GM12865 (cell line): ENCODE measurements at regions not wholly inside any gene's neighbourhood (a gene's known extent, or its start where the extent isn't known, plus 50 kb on each side); places are given as distances from the start of the nearest gene placed in this dataset.

Source experiments
- DNase-seq: peaks from one replicate; pipeline ENCODE4 v3.0.0; 2010; ENCODE audit warnings: low read depth
- H3K4me3 ChIP-seq: 2 replicates; pipeline ENCODE4 v1.5.1; 2011; ENCODE audit warnings: mild to moderate bottlenecking, low read depth, low read length, control low read depth
- CTCF ChIP-seq: IDR thresholded peaks from 2 replicates; pipeline ENCODE4 v1.5.1; 2011; ENCODE audit warnings: low read length, control low read depth, low read depth, inconsistent platforms; ENCODE audit not compliant: insufficient read depth; ENCODE audit errors: missing control alignments

GRCh38 chr4:163582703-163583102, 88.2 kb downstream of the TMA16 start:
- DNase-seq = no peak
- H3K4me3 ChIP-seq = no peak overlapping the region
- no peak for TF ChIP-seq CTCF

- no peak overlapping the region for H3K4me3 ChIP-seq
- DNase-seq = peak; percentile 68
- peak; percentile 34 for TF ChIP-seq CTCF
These were observed 93.4 kb downstream of the TMA16 start for GRCh38 chr4:163587867-163588266.

GRCh38 chr4:163588532-163588931, 94.0 kb downstream of the TMA16 start:
- H3K4me3 ChIP-seq = no peak overlapping the region
- no peak for DNase-seq
- no peak for TF ChIP-seq CTCF

- no peak for TF ChIP-seq CTCF
- DNase-seq = no peak
- H3K4me3 ChIP-seq = no peak overlapping the region
These were observed 95.6 kb downstream of the TMA16 start for GRCh38 chr4:163590103-163590502.

- no peak overlapping the region for H3K4me3 ChIP-seq
- no peak for TF ChIP-seq CTCF
- no peak for DNase-seq
These were observed 96.3 kb downstream of the TMA16 start for GRCh38 chr4:163590619-163591264.

GRCh38 chr4:163591614-163592020, 97.1 kb downstream of the TMA16 start:
- TF ChIP-seq CTCF = no peak

GRCh38 chr4:163592212-163592611, 97.7 kb downstream of the TMA16 start:
- no peak for TF ChIP-seq CTCF
- no peak overlapping the region for H3K4me3 ChIP-seq
- no peak for DNase-seq

More at GRCh38 chr4:163591614-163592020, 97.1 kb downstream of the TMA16 start:
- no peak overlapping the region for H3K4me3 ChIP-seq
- DNase-seq = peak; percentile 65
